T-helper 1 cell (primary cell): ENCODE measurements at regions not wholly inside any gene's neighbourhood (a gene's known extent, or its start where the extent isn't known, plus 50 kb on each side); places are given as distances from the start of the nearest gene placed in this dataset.

Experiments used
- DNase-seq, 5 donors: peaks; one replicate each; pipeline ENCODE4 v3.0.0-alpha.2; 2012 to 2020

- no peak for DNase-seq
Measured at GRCh38 chr20:6886065-6886729, 118.7 kb downstream of the BMP2 start.

DNA sequence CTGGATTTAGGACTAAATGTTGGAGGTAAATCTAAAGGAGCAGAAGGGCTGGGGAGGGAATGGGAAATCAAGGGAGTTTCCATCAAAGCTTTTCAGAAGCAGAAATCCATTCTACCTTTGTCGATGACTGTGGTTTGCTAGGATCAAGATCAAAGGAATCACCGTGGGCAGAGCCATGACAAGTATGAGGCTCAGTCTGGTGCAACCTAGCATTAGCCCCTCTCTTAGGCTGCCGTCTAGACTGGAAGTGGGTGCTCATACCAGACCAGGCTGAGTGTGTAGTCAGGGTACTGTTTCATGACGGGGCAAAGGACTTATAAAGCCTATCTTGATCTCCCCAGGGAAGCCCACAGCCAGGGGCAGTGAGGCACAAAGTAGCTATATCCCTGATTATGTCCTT is 120.5 kb downstream of the BMP2 start:
- DNase-seq: no peak

- no peak for DNase-seq
Measured at GRCh38 chr20:6888736-6889395, 121.4 kb downstream of the BMP2 start.

GRCh38 chr20:6892724-6893123 is 125.2 kb downstream of the BMP2 start:
- DNase-seq: no peak

DNA sequence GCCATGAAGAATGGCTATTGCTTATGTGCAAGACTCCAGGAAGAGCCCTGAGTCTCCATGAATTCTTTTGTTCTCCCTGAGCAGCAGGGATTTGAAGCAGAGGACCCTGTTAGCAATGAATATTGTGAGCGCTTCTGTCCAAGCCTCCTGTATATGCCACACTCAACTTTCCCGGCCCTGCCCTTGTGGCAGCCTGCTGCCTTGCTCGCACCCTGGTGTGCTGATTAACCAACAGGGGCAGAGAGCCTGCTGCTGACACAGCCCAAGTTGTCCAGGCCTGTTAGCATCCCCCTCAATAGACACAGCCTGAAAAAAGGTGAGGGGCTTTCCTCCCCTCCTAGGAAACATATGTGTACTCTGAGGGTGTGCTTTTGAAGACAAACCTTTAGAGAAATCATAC is 131.4 kb downstream of the BMP2 start:
- DNase-seq: no peak

DNA sequence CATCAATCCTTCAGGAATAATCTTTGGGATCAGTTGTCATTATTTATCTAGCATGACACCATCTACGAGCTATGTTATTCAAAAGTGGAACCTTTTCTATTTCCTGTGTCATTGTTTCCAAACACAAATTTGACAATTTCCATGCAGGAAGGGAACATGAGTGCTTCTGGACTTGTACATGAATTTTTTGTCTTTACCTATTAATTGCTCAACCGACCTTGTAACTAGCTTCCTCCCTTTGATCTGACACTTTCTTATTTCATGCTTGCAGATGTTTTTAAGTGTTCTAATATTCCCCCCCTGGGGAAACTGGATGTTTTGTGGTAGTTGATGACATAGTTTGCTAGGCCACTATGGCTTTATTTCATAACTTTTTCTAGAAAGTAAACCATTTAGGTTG is 139.4 kb downstream of the BMP2 start:
- no peak for DNase-seq

- no peak for DNase-seq
Measured at GRCh38 chr20:6908673-6909072, 141.2 kb downstream of the BMP2 start.

DNA sequence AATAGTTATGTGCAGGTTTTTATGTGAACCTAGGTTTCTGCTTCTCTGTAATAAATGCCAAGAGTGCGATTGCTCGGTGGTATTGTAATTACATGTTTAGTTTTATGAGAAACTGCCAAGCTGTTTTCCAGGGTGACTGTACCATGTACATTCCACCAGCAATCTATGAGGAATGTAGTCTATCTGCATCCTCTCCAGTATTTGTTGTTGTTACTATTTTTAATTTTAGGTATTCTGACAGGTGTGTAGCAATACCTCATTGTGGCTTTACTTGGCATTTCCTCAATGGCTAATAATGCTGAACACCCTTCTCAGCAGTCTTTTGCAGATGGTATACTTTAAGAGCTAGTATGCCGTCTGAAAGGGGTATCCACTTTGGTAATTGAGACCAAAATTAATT is 142.1 kb downstream of the BMP2 start:
- no peak for DNase-seq

- DNase-seq: no peak
Measured at GRCh38 chr20:6914986-6915385, 147.5 kb downstream of the BMP2 start.

DNA sequence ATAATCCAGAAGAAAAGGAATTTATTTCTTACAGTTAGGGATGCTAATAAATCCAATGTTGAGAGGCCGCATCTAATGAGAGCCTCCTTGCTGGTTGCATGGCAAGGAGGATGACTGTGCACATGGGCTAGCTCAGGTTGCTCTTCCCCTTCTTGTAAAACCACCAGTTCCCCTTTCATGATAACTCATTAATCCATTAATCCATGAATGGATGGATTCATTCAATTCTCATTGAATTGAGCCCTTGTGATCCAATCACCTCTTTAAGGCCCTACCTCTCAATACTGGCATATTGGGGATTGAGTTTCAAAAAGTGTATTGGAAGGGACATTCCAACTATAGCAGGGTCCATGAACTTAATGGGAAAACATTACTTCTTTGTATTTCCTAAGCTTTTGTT is 149.5 kb downstream of the BMP2 start:
- DNase-seq: no peak

DNA sequence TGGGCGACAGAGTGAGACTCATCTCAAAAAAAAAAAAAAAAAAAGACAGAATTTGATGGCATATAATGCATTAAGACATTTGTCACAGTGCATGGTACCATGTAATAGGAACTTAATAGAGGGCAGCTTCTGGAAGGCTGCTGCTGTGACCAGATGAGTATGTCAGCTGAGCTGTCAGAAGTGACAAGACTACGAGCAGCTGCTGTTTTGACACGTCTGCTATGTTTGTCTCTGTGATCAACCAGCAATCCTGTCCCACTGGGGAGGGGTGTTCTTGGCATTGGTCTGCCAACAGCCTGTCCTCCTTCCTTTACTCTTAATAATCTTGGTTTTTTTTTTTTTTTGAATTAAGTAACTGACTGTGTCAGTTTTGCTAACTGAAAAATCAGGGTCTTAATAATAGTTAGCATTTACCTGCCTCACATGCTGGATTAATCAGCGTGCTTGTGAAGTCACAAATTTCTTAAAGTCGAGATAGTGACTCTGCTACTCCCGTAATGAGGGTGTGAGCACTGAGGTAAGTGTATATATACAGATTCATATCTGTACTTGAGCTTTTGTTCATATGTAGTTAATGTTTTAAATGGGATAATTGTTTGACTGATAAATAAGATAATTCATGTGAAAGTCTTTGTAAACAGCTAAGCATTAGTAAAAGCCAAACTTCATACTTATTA is 152.4 kb downstream of the BMP2 start:
- DNase-seq: no peak

- no peak for DNase-seq
Measured at GRCh38 chr20:6920991-6921613, 153.6 kb downstream of the BMP2 start.

DNA sequence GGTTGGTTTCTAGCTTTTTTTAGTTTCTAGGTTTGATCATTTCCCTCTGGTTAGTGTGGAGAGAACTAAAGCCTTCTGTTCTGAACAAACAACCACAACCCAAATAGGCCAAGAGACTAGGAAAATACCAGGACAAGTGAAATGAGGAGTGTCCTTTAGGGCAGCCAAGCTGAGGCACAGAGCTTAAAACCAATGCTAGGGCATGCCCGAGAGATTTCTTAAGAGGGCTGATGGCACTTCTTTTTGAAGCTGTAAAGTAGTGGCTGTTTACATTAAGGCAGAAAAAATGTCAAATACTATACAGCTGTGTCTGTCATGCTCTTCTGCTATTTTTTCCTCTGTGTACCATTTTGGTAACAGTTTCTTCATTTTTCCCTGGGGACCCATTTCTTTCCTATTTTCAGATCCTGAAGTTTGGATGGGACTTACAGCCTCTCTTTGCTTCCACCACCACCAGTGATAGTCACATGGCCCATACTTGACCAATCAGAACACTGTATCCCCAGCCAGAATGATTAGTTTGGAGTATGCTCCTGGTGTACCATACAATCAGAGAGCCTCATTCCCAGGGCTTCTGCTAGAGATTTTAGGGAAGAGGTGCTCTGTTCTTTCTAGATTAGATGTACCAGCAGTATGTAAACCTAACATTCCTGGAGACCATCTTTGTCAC is 154.4 kb downstream of the BMP2 start:
- no peak for DNase-seq

- no peak for DNase-seq
Measured at GRCh38 chr20:6924681-6925080, 157.2 kb downstream of the BMP2 start.

- DNase-seq: no peak
Measured at GRCh38 chr20:6925744-6926278, 158.3 kb downstream of the BMP2 start.

GRCh38 chr20:6940048-6940447 is 172.6 kb downstream of the BMP2 start:
- no peak for DNase-seq

GRCh38 chr20:6940876-6941275 is 173.4 kb downstream of the BMP2 start:
- no peak for DNase-seq

DNA sequence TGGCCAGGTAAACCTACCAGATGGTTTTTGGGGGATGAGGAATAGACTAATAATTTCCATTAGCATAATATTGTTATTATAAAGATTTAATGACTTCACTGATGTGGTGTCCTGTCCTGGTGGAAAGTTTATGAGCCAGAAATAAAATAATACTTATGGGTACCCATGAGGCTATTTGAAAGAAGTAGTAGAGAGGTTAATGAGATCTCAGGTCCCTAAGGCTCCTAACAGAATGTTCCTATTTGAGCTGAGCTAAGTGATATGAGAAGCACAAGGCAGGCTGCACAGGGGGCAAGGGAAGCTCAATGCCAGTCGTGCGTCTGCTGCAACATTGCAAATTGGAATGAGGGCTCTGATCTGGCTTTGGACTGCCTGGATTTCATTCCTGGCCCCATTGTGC is 174.1 kb downstream of the BMP2 start:
- no peak for DNase-seq

- DNase-seq: no peak
Measured at GRCh38 chr20:6942266-6942665, 174.8 kb downstream of the BMP2 start.

DNA sequence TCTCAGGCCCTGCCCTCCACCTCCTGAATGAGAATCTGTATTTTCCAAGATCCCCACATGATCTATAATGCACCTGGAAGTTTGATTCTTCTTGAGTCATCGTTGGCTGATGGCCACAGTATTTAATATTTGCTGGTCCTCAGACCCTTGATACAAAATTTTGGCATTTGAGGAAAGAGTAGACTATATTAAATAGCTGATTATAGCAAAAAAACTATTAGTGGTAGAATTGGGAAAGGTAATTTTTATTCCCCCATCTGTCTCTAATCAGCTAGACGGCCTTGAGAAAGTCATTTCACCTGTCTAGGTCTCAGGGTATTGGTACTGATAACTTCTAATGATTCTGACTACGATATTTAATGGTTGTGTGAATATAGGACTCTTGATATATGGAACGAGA is 176.8 kb downstream of the BMP2 start:
- DNase-seq: no peak

DNA sequence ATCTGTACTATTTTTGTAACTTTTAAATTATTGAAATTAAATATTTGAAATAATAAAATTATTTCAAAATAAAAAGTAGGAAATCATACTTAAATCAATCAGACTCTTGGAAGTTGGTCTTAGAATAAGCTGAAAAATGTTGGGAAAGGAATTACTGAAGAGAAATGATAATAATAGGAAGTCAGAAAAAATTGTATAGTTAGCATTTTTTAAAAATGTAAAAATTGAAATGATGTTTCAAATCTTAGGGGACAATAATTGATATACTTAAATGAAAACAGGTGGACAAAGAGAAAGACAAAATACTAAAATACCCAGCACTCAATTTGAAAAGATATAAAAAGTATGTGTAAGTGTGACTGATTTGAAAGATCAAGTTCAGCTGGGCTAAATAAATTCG is 186.1 kb downstream of the BMP2 start:
- DNase-seq: no peak

GRCh38 chr20:6954219-6954618 is 186.7 kb downstream of the BMP2 start:
- DNase-seq: no peak

- no peak for DNase-seq
Measured at GRCh38 chr20:6956056-6956455, 188.6 kb downstream of the BMP2 start.
